Heart left ventricle (tissue), 16 donors: ENCODE measurements at regions not wholly inside any gene's neighbourhood (a gene's known extent, or its start where the extent isn't known, plus 50 kb on each side); places are given as distances from the start of the nearest gene placed in this dataset.

Source experiments
- ATAC-seq, 4 donors: fragments of 200-7000 bp; cut with Tn5 transposase; one replicate each; pipeline ENCODE4 v1.9.1; 2020 to 2022; ENCODE audit warnings: moderate library complexity in 4 of 4, mild to moderate bottlenecking in 3 of 4, moderate number of reproducible peaks in 1 of 4
- DNase-seq, 5 donors: peaks; one replicate each; pipeline ENCODE4 v3.0.0-alpha.2; 2020
- H3K27ac ChIP-seq, 12 donors: fragments of 200-600 bp; sonication (generic) in 4 of 12; one replicate each; pipeline versions ENCODE4 v1.5.0 to v1.8.0; 2016 to 2022; ENCODE audit warnings: mild to moderate bottlenecking in 2 of 12
- H3K27me3 ChIP-seq, 9 donors: fragments of 200-600 bp; sonication (generic) in 2 of 9; one replicate each; pipeline versions ENCODE4 v1.5.1 to v1.8.0; 2016 to 2022; ENCODE audit warnings: mild to moderate bottlenecking in 3 of 9
- H3K36me3 ChIP-seq, 9 donors: fragments of 200-600 bp; sonication (generic) in 2 of 9; one replicate each; pipeline versions ENCODE4 v1.5.0 to v1.8.0; 2018 to 2022; ENCODE audit warnings: mild to moderate bottlenecking in 2 of 9
- H3K4me1 ChIP-seq, 12 donors: fragments of 200-600 bp; sonication (generic) in 4 of 12; one replicate each; pipeline versions ENCODE4 v1.5.0 to v1.8.0; 2016 to 2022; ENCODE audit warnings: mild to moderate bottlenecking in 3 of 12
- H3K4me3 ChIP-seq, 12 donors: fragments of 200-600 bp; sonication (generic) in 4 of 12; one replicate each; pipeline versions ENCODE4 v1.5.0 to v1.8.0; 2017 to 2022; ENCODE audit warnings: mild to moderate bottlenecking in 9 of 12, moderate library complexity in 4 of 12
- H3K9me3 ChIP-seq, 12 donors: fragments of 200-600 bp; sonication (generic) in 4 of 12; one replicate each; pipeline versions ENCODE4 v1.5.0 to v1.8.0; 2016 to 2022; ENCODE audit warnings: mild to moderate bottlenecking in 1 of 12
- POLR2A ChIP-seq, 2 donors: fragments of 450-650 bp; IDR thresholded peaks; one replicate each; pipeline ENCODE4 v1.6.1; 2017; ENCODE audit warnings: antibody characterized with exemption in 2 of 2, mild to moderate bottlenecking in 2 of 2, moderate library complexity in 2 of 2
- WGBS, 4 donors: extraction: QIAGEN DNeasy Blood & Tissue Kit in 2 of 4; methylation state at CpG; one replicate each; pipeline versions ENCODE4 v1.1.5 to v1.1.7; 2013 to 2018; 5-methylcytosine and 5-hydroxymethylcytosine counted together
- intact Hi-C, 10 donors: fragments of 100-400 bp; cut with DNase I; formaldehyde crosslinking; loops; one replicate each; pipeline versions ENCODE4 v1.11.1 to v1.14.2; 2022
- TF ChIP-seq, protein P1 (sequence below), 12 donors: fragments of 200-600 bp; sonication (generic) in 4 of 12; IDR thresholded peaks; one replicate each; pipeline versions ENCODE4 v1.5.0 to v1.8.0; 2018 to 2022; ENCODE audit warnings: antibody characterized with exemption in 12 of 12, mild to moderate bottlenecking in 5 of 12
- donor health status: ischemic (EF 13 %, LVEDD 7.1; RV severe dilation, severe dysfunction).
- donor health status: healthy with polysubstance abuse.
- donor health status: DM: no; HTN: yes; CAD: no.
- donor health status: DM: no; HTN: no; CAD: no.
- donor health status: ischemic (EF 25% LVEDD 6.9; RV normal size, moderate dysfunction).
- donor health status: ischemic (EF 25% LVEDD 5.7; RV mildly dilated, moderate dysfunction).
- donor health status: healthy.
- donor health status: DM: yes; HTN: yes; CAD: no.
- donor health status: ischemic (EF 35%, LVEDD 5.7; RV mildly dilated, moderate dysfunction).
- donor health status: nonischemic (EF 11% LVEDD 7.7; RV severe dilation, severe dysfunction).
- donor health status: DM: yes; HTN: yes; CAD: no.
- donor health status: PGD.
- donor health status: ischemic (EF 29% LVEDD 5.4; RV normal size, mild dysfunction).
- donor health status: nonischemic (EF 23%, LVEDD 6.1; RV moderate dilation, normal function).

DNA sequence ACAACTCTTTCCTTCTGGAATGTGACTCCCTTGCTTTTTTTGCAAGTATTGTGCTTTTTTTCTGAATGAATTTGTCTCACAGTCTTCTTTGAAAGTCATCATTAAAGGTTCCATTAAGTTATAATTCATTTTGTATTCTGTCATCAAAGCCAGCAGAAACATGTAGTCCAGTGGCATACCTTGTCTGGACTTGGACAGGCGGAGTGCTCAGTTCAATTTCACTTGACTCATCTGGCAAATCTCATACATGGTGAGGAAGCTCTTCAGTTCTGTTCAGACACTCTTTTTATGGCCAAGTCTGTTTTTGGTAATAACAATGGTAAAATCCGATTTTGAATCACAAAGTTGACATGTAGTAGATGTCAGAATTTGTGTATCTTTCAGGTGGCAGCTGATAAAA, 260.8 kb upstream of the OPRM1 start:
- intact Hi-C loops = loop anchor here in 1 of 10 donors (10.0 kb wide), 1 partner anchor 543 kb away; no protein-coding TSS in a partner anchor
- DNase-seq (no peak), ATAC-seq (no peak)
- Histone ChIP-seq H3K27ac (no peak overlapping the region), H3K36me3 (no peaks in the 10 kb centered on the region), H3K4me3 (no peak overlapping the region), H3K4me1 (no peaks in the 10 kb centered on the region), H3K9me3 (peaks cover 0 to 11% (median 0%) of the 10 kb centered on the region in 12 donors), H3K27me3 (no peaks in the 10 kb centered on the region)
- TF ChIP-seq, protein P1, sequence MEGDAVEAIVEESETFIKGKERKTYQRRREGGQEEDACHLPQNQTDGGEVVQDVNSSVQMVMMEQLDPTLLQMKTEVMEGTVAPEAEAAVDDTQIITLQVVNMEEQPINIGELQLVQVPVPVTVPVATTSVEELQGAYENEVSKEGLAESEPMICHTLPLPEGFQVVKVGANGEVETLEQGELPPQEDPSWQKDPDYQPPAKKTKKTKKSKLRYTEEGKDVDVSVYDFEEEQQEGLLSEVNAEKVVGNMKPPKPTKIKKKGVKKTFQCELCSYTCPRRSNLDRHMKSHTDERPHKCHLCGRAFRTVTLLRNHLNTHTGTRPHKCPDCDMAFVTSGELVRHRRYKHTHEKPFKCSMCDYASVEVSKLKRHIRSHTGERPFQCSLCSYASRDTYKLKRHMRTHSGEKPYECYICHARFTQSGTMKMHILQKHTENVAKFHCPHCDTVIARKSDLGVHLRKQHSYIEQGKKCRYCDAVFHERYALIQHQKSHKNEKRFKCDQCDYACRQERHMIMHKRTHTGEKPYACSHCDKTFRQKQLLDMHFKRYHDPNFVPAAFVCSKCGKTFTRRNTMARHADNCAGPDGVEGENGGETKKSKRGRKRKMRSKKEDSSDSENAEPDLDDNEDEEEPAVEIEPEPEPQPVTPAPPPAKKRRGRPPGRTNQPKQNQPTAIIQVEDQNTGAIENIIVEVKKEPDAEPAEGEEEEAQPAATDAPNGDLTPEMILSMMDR (IDR thresholded peaks at IDR 0.05) = no peak
- TF ChIP-seq POLR2A (IDR thresholded peaks at IDR 0.05) = no peak
- 72 to 83% (median 80%) methylated on average over 2 of the region's 2 CpGs for WGBS, 4 donors

- intact Hi-C loops = loop anchor here in 1 of 10 donors (10.0 kb wide), 1 partner anchor 537 kb away; no protein-coding TSS in a partner anchor
- H3K36me3 ChIP-seq = no peaks in the 10 kb centered on the region
- H3K4me3 ChIP-seq = no peak overlapping the region
- no peaks in the 10 kb centered on the region for H3K4me1 ChIP-seq
- TF ChIP-seq POLR2A (IDR thresholded peaks at IDR 0.05) = no peak
- TF ChIP-seq, protein P1 (IDR thresholded peaks at IDR 0.05) = no peak
- no peaks in the 10 kb centered on the region for H3K27me3 ChIP-seq
- H3K27ac ChIP-seq = no peak overlapping the region
- DNase-seq (no peak), ATAC-seq (no peak)
- no peaks in the 10 kb centered on the region for H3K9me3 ChIP-seq
Observed at GRCh38 chr6:153771577-153771976, 267.5 kb upstream of the OPRM1 start.

- Histone ChIP-seq H3K4me1 (no peaks in the 10 kb centered on the region), H3K27me3 (no peaks in the 10 kb centered on the region), H3K27ac (no peak overlapping the region), H3K9me3 (peaks cover 0 to 5% (median 0%) of the 10 kb centered on the region in 12 donors), H3K36me3 (no peaks in the 10 kb centered on the region), H3K4me3 (no peak overlapping the region)
- TF ChIP-seq, protein P1 (IDR thresholded peaks at IDR 0.05) = no peak
- 75 to 85% (median 83%) methylated on average over 5 of the region's 5 CpGs for WGBS, 4 donors
- no peak for DNase-seq
- intact Hi-C loops = no loop called here
- ATAC-seq = no peak
Observed at GRCh38 chr6:153767127-153767526, 271.9 kb upstream of the OPRM1 start.

DNA sequence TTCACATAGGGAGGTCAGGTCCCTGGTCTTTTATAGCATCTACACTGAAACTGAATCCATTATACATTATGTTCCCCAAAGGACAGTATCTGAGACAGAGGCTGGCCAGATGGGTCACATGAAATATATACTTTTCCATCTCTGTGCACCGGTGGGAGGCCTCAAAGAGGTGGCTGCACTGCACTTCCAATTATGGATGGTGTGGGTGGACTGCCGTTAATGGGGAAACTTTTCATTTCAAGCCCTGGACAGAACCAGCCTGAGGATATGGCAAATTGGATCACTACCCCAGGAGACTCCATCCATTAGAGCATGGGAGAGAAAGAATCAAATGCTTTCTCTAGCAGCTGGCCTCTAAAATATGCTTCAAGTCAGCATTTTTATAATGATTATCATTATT, 280.5 kb upstream of the OPRM1 start:
- DNase-seq = no peak
- WGBS, 4 donors = 76 to 89% (median 82%) methylated on average over 2 of the region's 2 CpGs
- Histone ChIP-seq H3K27ac (no peak overlapping the region), H3K27me3 (no peaks in the 10 kb centered on the region), H3K4me1 (no peaks in the 10 kb centered on the region), H3K4me3 (no peak overlapping the region), H3K36me3 (no peaks in the 10 kb centered on the region), H3K9me3 (peaks cover 0 to 5% (median 0%) of the 10 kb centered on the region in 12 donors)
- TF ChIP-seq POLR2A (IDR thresholded peaks at IDR 0.05) = no peak
- TF ChIP-seq, protein P1 (IDR thresholded peaks at IDR 0.05) = no peak
- intact Hi-C loops = no loop called here
- no peak for ATAC-seq
